KBM-7 (cell line): ENCODE measurements at regions not wholly inside any gene's neighbourhood (a gene's known extent, or its start where the extent isn't known, plus 50 kb on each side); places are given as distances from the start of the nearest gene placed in this dataset.
"Not testable (repeated sequence)": the region's sequence is repeated elsewhere in the genome, so short reads cannot be mapped to it uniquely, and the experiment has no call there.

Source experiments
- DNase-seq: peaks from one replicate; pipeline ENCODE4 v3.0.0-alpha.2; 2015
- in situ Hi-C: fragments of 300-500 bp; cut with MboI; formaldehyde crosslinking; loops from 2 replicates; pipeline ENCODE4 v1.14.3; 2020; ENCODE audit warnings: low sequenced_read_pairs, low pct_unique_long_range_greater_than_20kb, mixed read lengths

GRCh38 chr2:224134003-224134734, 95.1 kb upstream of the SERPINE2 start:
- no peak for DNase-seq
- in situ Hi-C loops: no loop called here

GRCh38 chr2:224133387-224133786, 94.3 kb upstream of the SERPINE2 start:
- in situ Hi-C loops: no loop called here
- no peak for DNase-seq

DNA sequence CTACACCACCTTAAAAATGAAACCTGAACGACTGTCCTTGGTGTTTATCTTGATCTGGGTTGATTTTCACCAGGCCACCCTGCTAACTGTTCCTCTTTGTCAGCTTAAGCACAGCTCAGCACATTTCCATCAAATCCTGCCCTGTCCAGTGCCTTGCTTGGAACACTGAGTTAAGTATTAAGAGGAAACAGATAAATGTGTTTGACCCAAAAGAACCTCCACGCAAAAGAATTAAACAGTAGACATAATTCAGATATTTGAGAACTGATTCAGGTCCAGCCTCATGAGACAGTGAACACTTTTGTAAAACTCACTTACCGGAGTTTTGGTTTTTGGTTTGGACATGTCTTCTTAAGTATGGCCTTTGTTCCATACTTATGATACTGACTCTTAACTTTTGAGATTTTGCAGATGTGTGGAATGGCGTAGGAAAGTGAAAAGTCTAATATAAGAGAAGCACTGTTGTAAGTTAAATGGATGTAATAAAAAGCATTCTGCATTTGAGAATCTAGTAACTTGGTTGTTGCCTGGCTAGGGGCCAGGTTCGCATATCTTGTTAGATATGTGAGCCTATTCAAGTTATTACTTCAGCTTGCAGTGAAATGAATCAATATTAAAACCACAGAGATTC, 88.9 kb upstream of the SERPINE2 start:
- in situ Hi-C loops: no loop called here
- no peak for DNase-seq

GRCh38 chr2:224126440-224126839, 87.4 kb upstream of the SERPINE2 start:
- no peak for DNase-seq
- in situ Hi-C loops: no loop called here

DNA sequence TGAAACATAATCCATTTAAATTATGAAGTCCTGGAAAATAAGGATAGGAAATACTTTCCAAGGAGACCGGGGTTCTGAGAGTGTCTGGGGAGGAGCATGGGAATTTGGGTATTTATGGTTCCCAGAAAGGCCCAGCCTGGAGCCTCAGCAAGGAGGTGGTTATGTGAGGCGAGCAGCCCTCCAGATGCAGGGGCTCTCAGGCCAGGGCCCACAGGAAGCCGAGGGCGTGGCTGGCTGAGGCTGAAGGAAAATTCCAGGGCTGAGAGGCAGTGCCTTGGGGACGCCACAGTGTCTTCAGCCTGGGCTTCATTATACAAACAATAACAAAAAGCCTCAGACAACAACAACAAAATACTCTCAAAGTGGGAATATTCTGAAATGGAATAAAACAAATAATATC, 86.9 kb upstream of the SERPINE2 start:
- DNase-seq: no peak
- in situ Hi-C loops: no loop called here

- in situ Hi-C loops: no loop called here
- DNase-seq: no peak
Measured at GRCh38 chr2:224122542-224122941, 83.5 kb upstream of the SERPINE2 start.

GRCh38 chr2:224121406-224122067, 82.5 kb upstream of the SERPINE2 start:
- in situ Hi-C loops: no loop called here
- no peak for DNase-seq

- in situ Hi-C loops: no loop called here
- DNase-seq: no peak
Measured at GRCh38 chr2:224120986-224121385, 81.9 kb upstream of the SERPINE2 start.

DNA sequence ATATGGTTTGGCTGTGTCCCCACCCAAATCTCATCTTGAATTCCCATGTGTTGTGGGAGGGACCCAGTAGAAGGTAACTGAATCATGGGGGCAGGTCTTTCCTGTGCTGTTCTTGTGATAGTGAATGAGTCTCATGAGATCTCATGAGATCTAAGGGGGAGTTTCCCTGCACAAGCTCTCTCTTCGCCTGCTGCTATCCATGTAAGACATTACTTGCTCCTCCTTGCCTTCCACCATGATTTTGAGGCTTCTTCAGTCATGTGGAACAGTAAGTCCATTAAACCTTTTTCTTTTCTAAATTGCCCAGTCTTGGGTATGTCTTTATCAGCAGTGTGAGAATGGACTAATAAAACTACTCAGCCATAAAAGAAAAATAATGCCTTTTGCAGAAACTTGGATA, 80.8 kb upstream of the SERPINE2 start:
- in situ Hi-C loops, DNase-seq: not testable (repeated sequence)

GRCh38 chr2:224114428-224114827, 75.3 kb upstream of the SERPINE2 start:
- in situ Hi-C loops: no loop called here
- no peak for DNase-seq

DNA sequence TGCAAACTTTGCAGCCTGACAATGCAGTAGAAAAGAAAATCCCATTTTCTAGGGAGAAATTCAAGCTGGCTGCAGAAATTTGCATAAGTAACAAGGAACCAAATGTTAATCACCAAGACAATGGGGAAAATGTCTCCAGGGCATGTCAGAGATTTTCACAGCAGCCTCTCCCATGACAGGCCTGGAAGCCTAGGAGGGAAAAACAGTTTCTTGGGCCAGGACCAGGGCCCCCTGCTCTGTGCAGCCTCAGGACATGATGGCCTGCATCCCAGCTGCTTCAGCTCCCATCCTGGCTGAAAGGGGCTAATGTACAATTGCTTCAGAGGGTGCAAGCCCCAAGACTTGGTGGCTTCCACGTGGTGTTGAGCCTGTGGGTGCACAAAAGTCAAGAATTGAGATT, 74.8 kb upstream of the SERPINE2 start:
- DNase-seq, in situ Hi-C loops: not testable (repeated sequence)

DNA sequence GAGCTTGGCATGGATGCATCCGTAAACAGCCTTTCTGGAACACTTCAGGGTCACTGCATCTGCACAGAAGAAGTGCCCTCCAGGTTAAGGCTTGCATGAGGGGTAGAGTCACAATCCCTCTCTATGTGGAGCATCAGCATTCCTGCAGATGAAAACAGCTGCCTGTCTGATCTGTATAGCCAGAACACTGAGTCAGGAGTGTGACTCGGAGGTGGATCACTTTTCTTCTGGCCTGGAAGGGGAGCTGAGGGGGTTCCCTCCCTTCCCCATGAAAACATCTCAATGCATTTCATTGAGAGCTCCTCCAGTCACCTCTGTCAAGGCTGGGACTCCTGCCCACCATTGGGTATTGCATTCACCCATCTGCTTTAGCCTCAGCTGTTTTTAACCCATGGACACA, 72.5 kb upstream of the SERPINE2 start:
- no peak for DNase-seq
- in situ Hi-C loops: no loop called here

DNA sequence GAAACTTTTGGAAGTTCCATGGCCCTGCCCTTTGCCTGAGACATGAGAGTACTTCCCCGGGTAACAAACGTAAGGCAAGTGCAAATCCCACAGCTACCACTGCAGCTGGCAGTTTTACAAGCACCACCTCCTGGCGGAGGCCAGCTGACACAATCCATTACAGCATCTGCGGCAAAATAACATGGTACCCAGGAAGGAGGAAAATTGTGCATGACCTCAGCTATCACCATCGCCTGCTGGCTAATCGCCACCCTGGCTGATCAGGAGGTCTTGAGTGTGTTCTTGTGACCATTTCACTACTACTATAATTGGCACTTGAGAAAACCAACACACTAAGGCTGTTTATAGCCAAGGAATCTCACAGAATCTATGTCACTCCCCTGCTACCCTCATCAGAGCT, 71.7 kb upstream of the SERPINE2 start:
- in situ Hi-C loops: no loop called here
- DNase-seq: no peak

GRCh38 chr2:224109751-224110150, 70.7 kb upstream of the SERPINE2 start:
- in situ Hi-C loops: no loop called here
- DNase-seq: no peak

GRCh38 chr2:224106794-224107193, 67.7 kb upstream of the SERPINE2 start:
- in situ Hi-C loops: no loop called here
- DNase-seq: no peak

DNA sequence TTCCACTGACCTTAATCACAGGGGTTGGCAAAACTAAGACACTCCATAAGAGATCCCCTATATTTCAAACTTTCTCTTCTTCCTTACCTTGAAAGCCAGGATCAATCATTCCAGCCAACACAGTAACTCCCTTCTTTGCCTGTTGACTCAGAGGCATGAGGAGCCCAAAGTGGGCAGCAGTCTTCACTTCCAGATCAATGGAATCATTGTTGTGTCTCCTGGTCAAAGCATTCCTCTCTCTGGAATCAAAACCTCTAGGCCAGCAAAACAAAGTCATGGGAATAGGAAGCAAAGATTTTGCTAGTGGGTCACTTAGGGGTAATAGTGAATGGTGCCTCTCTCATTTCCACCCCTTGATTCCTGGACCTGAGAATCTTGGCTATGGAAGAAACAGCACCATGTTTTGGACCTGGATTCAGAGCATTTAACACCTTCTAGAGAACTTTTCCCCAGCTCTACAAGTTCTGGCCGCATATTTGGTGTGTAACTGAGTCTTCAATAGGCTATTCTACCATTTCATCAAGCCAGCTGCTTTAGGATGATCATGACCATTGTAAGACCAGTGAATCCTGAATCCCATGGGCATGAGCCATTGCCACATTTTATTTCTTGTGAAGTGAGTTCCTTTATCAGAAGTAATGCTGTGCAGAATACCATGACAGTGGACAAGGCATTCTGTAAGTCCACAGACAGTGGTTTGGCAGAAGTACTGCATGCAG, 65.7 kb upstream of the SERPINE2 start:
- in situ Hi-C loops: no loop called here
- no peak for DNase-seq

GRCh38 chr2:224103651-224104050, 64.6 kb upstream of the SERPINE2 start:
- DNase-seq: no peak
- in situ Hi-C loops: no loop called here

DNA sequence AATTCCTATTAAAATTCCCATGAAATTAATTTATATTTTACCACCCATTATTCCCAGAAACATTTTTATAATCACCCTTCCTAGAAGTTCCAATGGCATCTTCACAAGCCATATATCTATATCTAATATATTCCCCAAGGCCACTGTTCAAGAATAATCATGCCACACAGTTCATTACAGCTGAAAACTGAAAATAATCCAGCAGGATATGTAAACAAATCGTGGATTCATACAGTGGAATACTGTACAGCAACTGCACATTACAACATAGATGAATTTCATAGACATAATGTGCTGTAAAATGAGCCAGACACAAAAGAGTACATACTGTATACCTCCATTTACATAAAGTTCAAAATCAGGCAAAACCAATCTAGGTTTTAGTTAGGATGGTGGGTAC, 63.9 kb upstream of the SERPINE2 start:
- in situ Hi-C loops: no loop called here

GRCh38 chr2:224101820-224102630, 62.9 kb upstream of the SERPINE2 start:
- DNase-seq: no peak
- in situ Hi-C loops: no loop called here

More for the DNA sequence above, 63.9 kb upstream of the SERPINE2 start:
- no peak for DNase-seq
